A549 (cell line): ENCODE measurements at regions not wholly inside any gene's neighbourhood (a gene's known extent, or its start where the extent isn't known, plus 50 kb on each side); places are given as distances from the start of the nearest gene placed in this dataset.

Experiments used
- ATAC-seq, 2 experiments: fragments of 200-7000 bp in 1 of 2; fragments of >200 bp in 1 of 2; cut with Nextera tagmentation in 1 of 2; cut with Tn5 transposase in 1 of 2; 3 replicates each; pipeline versions ENCODE4 v1.8.0 to v1.9.1; 2018 to 2020; ENCODE audit warnings: mild to moderate bottlenecking in 1 of 2, moderate library complexity in 1 of 2
- CTCF ChIA-PET: fragments of 300-600 bp; sonication (Branson Sonifier 250); formaldehyde crosslinking; extraction: SDS; loops from one replicate; lab custom pipeline; 2021; ENCODE audit warnings: antibody characterized with exemption, inconsistent platforms; lab: Yijun Ruan, JAX
- POLR2A ChIA-PET: fragments of 350-600 bp; formaldehyde crosslinking; extraction: SDS; loops from one replicate; lab custom pipeline; 2021; ENCODE audit warnings: antibody characterized with exemption, inconsistent platforms; lab: Yijun Ruan, JAX
- DNase-seq, 2 experiments: peaks; one replicate each; pipeline versions ENCODE4 v3.0.0 to v3.0.0-alpha.2; 2011 to 2016; ENCODE audit warnings: low read depth in 1 of 2, low spot score in 1 of 2
- FAIRE-seq: peaks from 2 replicates; lab custom pipeline; 2011; peaks lifted over from hg19 to GRCh38; lab: Jason Lieb, UNC
- H3K27ac ChIP-seq, 2 experiments: fragments of >200 bp; sonication (Bioruptor Twin); formaldehyde crosslinking; 3 replicates each; pipeline ENCODE4 v1.5.1; 2016 to 2017
- H3K4me1 ChIP-seq: fragments of >200 bp; sonication (Bioruptor Twin); formaldehyde crosslinking; 3 replicates; pipeline ENCODE4 v1.6.1; 2016
- H3K4me2 ChIP-seq: fragments of >200 bp; sonication (Bioruptor Twin); formaldehyde crosslinking; 3 replicates; pipeline ENCODE4 v1.6.1; 2016
- H3K4me3 ChIP-seq: fragments of >200 bp; sonication (Bioruptor Twin); formaldehyde crosslinking; 3 replicates; pipeline ENCODE4 v1.5.1; 2016
- H3K9me3 ChIP-seq: fragments of >200 bp; sonication (Bioruptor Twin); formaldehyde crosslinking; 3 replicates; pipeline ENCODE4 v1.6.1; 2016
- CBX2 ChIP-seq: fragments of 200-600 bp; sonication (generic); IDR thresholded peaks from 2 replicates; pipeline ENCODE4 v1.6.1; 2016; ENCODE audit warnings: low read depth, mild to moderate bottlenecking, borderline replicate concordance
- CHD2 ChIP-seq: fragments of 150-350 bp; IDR thresholded peaks from 2 replicates; pipeline ENCODE4 v1.6.1; 2014; ENCODE audit warnings: low read length; ENCODE audit not compliant: partially characterized antibody
- E2F6 ChIP-seq: IDR thresholded peaks from 2 replicates; pipeline ENCODE4 v1.6.1; 2012; ENCODE audit warnings: low read depth, borderline replicate concordance
- EHF ChIP-seq: fragments of 250-450 bp; sonication (Bioruptor Pico); IDR thresholded peaks from 2 replicates; pipeline ENCODE4 v1.5.0; 2020; ENCODE audit warnings: mild to moderate bottlenecking
- EP300 ChIP-seq, 2 experiments: fragments of >200 bp; sonication (Bioruptor Twin); formaldehyde crosslinking; IDR thresholded peaks; 2 replicates in 1 of 2; 3 replicates in 1 of 2; pipeline ENCODE4 v1.6.1; 2016 to 2017
- FOSB ChIP-seq: fragments of 250-450 bp; sonication (Bioruptor Pico); IDR thresholded peaks from 2 replicates; pipeline ENCODE4 v1.5.0; 2020; ENCODE audit warnings: mild to moderate bottlenecking, moderate library complexity
- HES2 ChIP-seq: fragments of >200 bp; sonication (Bioruptor Twin); formaldehyde crosslinking; IDR thresholded peaks from 2 replicates; pipeline ENCODE4 v1.6.1; 2016
- HOXA7 ChIP-seq: fragments of 250-450 bp; sonication (Bioruptor Pico); IDR thresholded peaks from 2 replicates; pipeline ENCODE4 v1.5.0; 2020; ENCODE audit warnings: mild to moderate bottlenecking, moderate library complexity
- HOXB5 ChIP-seq: fragments of 250-450 bp; sonication (Bioruptor Pico); IDR thresholded peaks from 2 replicates; pipeline ENCODE4 v1.5.0; 2020; ENCODE audit warnings: mild to moderate bottlenecking, moderate library complexity
- KDM1A ChIP-seq: fragments of 200-600 bp; sonication (generic); IDR thresholded peaks from 2 replicates; pipeline ENCODE4 v1.6.1; 2016; ENCODE audit warnings: low read depth, mild to moderate bottlenecking
- MAFK ChIP-seq: fragments of 450-650 bp; IDR thresholded peaks from 2 replicates; pipeline ENCODE4 v1.6.1; 2014; ENCODE audit not compliant: partially characterized antibody
- MAZ ChIP-seq: fragments of 150-350 bp; IDR thresholded peaks from 2 replicates; pipeline ENCODE4 v1.6.1; 2014; ENCODE audit warnings: antibody characterized with exemption, low read depth, low read length, borderline replicate concordance
- MYC ChIP-seq: IDR thresholded peaks from 2 replicates; pipeline ENCODE4 v1.6.1; 2012; ENCODE audit warnings: mild to moderate bottlenecking, inconsistent platforms, low read length, improper control_type of control experiment, borderline replicate concordance
- POLR2A ChIP-seq: IDR thresholded peaks from 2 replicates; pipeline ENCODE4 v1.6.1; 2012; ENCODE audit warnings: mild to moderate bottlenecking, low read length
- REST ChIP-seq: fragments of 200-600 bp; sonication (generic); IDR thresholded peaks from 2 replicates; pipeline ENCODE4 v1.6.1; 2016; ENCODE audit warnings: antibody characterized with exemption, mild to moderate bottlenecking, moderate library complexity
- RFX5 ChIP-seq: fragments of 450-650 bp; IDR thresholded peaks from 2 replicates; pipeline ENCODE4 v1.7.1; 2014; ENCODE audit warnings: antibody characterized with exemption, mild to moderate bottlenecking, moderate library complexity
- SMC3 ChIP-seq: fragments of >200 bp; sonication (Bioruptor Twin); formaldehyde crosslinking; IDR thresholded peaks from 3 replicates; pipeline ENCODE4 v1.6.1; 2018; ENCODE audit warnings: inconsistent platforms
- ZC3H11A ChIP-seq: fragments of 450-650 bp; IDR thresholded peaks from 2 replicates; pipeline ENCODE4 v1.6.1; 2014; ENCODE audit warnings: antibody characterized with exemption, mild to moderate bottlenecking
- ZFP36 ChIP-seq: fragments of 450-650 bp; IDR thresholded peaks from 2 replicates; pipeline ENCODE4 v1.6.1; 2014; ENCODE audit warnings: borderline replicate concordance; ENCODE audit not compliant: partially characterized antibody
- WGBS: methylation state at CpG from one replicate; pipeline ENCODE4 v1.1.6; 2017; ENCODE audit errors: missing lambda C conversion rate; 5-methylcytosine and 5-hydroxymethylcytosine counted together
- TF ChIP-seq, protein P1 (sequence below): fragments of 250-450 bp; sonication (Bioruptor Pico); IDR thresholded peaks from 2 replicates; pipeline ENCODE4 v1.5.0; 2021; ENCODE audit warnings: mild to moderate bottlenecking, moderate library complexity, borderline replicate concordance
- TF ChIP-seq, protein P2 (sequence below): fragments of 150-350 bp; IDR thresholded peaks from 2 replicates; pipeline ENCODE4 v1.6.1; 2014; ENCODE audit warnings: low read depth, mild to moderate bottlenecking, low read length

DNA sequence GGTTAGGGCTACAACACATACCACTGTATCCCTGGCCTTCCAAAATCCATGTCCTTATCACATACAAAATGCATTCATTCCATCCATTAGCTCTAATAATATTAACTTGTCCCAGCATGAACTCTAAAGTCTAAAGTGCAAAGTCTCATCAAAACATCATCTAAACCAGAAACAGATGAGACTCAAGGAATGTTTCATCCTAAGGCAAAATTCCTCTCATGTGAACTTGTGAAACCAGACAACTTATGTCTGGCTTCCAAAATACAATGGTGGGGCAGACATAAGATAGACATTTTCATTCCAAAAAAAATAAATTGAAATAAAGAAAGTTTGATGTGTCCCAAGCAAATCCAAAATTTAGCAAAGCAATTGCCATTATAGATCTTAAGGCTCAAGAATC lies 257.4 kb downstream of the HTR1B start (continued):
- TF ChIP-seq EHF (no peak), REST (no peak), EP300 (IDR thresholded peaks at IDR 0.05) (no peak), RFX5 (no peak), MAZ (no peak), CHD2 (no peak), MYC (no peak)

GRCh38 chr6:77204555-77204954 lies 258.7 kb downstream of the HTR1B start:
- TF ChIP-seq HES2 = no peak
- TF ChIP-seq HOXA7 (CRISPR knock-in tag) = no peak
- CTCF ChIA-PET = no interaction called here
- WGBS = 61% methylated on average over 1 of the region's 1 CpG
- ATAC-seq (no peak), DNase-seq (no peak), FAIRE-seq (no peak)
- Histone ChIP-seq H3K4me1 (no peaks in the 10 kb centered on the region), H3K27ac (no peak overlapping the region), H3K4me2 (no peak overlapping the region), H3K4me3 (no peak overlapping the region), H3K9me3 (no peaks in the 10 kb centered on the region)
- POLR2A ChIA-PET = no interaction called here

DNA sequence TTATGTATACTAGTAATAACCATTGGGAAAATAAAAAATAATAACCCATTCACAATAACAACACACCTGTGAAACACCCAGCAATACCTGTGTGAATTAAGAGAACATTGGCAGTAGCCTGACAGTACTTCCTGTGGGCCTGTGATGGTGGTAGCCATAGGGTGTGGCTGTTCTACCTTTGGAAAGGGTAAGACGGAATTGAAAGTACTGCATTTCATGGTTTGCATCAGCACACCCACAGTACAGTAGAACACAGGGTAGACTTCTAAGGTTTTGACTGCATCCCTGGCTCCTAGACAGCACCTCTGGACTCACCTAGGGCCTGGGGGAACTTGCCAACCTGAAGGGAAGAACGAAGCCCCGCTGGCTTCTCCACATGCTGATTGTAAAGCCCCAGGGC lies 279.8 kb downstream of the HTR1B start:
- FAIRE-seq = no peak
- no peak overlapping the region for H3K4me2 ChIP-seq
- ChIA-PET POLR2A (no interaction called here), CTCF (no interaction called here)
- H3K27ac ChIP-seq = no peak overlapping the region
- DNase-seq = no peak
- no peaks in the 10 kb centered on the region for H3K4me1 ChIP-seq
- no peaks in the 10 kb centered on the region for H3K9me3 ChIP-seq
- H3K4me3 ChIP-seq = no peak overlapping the region
- TF ChIP-seq ZFP36 (no peak), ZC3H11A (no peak), E2F6 (no peak), HOXB5 (CRISPR knock-in tag) (no peak), KDM1A (no peak), MAFK (no peak)
- TF ChIP-seq, protein P1, sequence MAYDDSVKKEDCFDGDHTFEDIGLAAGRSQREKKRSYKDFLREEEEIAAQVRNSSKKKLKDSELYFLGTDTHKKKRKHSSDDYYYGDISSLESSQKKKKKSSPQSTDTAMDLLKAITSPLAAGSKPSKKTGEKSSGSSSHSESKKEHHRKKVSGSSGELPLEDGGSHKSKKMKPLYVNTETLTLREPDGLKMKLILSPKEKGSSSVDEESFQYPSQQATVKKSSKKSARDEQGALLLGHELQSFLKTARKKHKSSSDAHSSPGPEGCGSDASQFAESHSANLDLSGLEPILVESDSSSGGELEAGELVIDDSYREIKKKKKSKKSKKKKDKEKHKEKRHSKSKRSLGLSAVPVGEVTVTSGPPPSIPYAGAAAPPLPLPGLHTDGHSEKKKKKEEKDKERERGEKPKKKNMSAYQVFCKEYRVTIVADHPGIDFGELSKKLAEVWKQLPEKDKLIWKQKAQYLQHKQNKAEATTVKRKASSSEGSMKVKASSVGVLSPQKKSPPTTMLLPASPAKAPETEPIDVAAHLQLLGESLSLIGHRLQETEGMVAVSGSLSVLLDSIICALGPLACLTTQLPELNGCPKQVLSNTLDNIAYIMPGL (CRISPR knock-in tag) = no peak
- ATAC-seq = no peak
- 56% methylated on average over 1 of the region's 3 CpGs for WGBS

DNA sequence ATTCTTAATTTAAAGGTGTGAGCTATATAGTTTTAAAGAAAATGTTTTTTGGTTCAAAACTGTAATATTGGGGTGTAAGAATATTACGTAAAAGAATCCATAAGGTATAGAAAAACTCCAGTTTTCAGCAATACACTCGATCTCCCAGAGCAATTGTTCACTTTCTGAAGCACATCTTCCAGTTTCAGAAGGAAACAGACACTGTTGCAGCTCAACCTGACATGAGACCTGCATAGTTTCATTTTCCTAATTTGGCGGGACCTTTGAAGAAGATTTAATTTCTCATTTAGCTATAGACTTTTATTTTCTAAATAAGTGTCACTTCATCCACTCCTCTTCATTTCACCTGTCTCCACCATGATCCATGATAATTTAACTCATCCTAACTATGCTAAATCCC lies 281.5 kb downstream of the HTR1B start:
- ATAC-seq (no peak), FAIRE-seq (no peak), DNase-seq (no peak)
- H3K4me3 ChIP-seq = no peak overlapping the region
- no peaks in the 10 kb centered on the region for H3K9me3 ChIP-seq
- no peak overlapping the region for H3K4me2 ChIP-seq
- H3K4me1 ChIP-seq = no peaks in the 10 kb centered on the region
- WGBS = 41% methylated on average over 3 of the region's 3 CpGs
- CTCF ChIA-PET = no interaction called here
- no peak overlapping the region for H3K27ac ChIP-seq
- POLR2A ChIA-PET = no interaction called here
- TF ChIP-seq CBX2 (no peak), RFX5 (no peak), FOSB (CRISPR knock-in tag) (no peak), POLR2A (no peak), SMC3 (no peak)
- TF ChIP-seq, protein P2, sequence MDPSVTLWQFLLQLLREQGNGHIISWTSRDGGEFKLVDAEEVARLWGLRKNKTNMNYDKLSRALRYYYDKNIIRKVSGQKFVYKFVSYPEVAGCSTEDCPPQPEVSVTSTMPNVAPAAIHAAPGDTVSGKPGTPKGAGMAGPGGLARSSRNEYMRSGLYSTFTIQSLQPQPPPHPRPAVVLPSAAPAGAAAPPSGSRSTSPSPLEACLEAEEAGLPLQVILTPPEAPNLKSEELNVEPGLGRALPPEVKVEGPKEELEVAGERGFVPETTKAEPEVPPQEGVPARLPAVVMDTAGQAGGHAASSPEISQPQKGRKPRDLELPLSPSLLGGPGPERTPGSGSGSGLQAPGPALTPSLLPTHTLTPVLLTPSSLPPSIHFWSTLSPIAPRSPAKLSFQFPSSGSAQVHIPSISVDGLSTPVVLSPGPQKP = no peak
